ENCODE measurements at regions not wholly inside any gene's neighbourhood (a gene's known extent, or its start where the extent isn't known, plus 50 kb on each side); places are given as distances from the start of the nearest gene placed in this dataset.

- intact Hi-C loops (cut with DNase I; ENCODE audit: low total_unique reads), result no loop called here
- no peak for TF ChIP-seq CTCF (IDR thresholded peaks at IDR 0.05)
- no peak overlapping the region for H3K4me3 ChIP-seq (ENCODE audit: low read depth, poor library complexity, severe bottlenecking)
- no peak for DNase-seq (ENCODE audit: low spot score in 2 of 2)
These were observed 1057.3 kb downstream of the TLE1 start for GRCh38 chr9:80632041-80632440.

- 79 to 85% methylated on average over 1 of the region's 1 CpG for WGBS, 2 donors
- no peak for DNase-seq (ENCODE audit: low spot score in 2 of 2)
- no peak for TF ChIP-seq POLR2A (IDR thresholded peaks at IDR 0.05)
- TF ChIP-seq CTCF (IDR thresholded peaks at IDR 0.05), result no peak
- intact Hi-C loops (cut with DNase I; ENCODE audit: low total_unique reads), result no loop called here
- H3K4me3 ChIP-seq (ENCODE audit: low read depth, poor library complexity, severe bottlenecking), result no peak overlapping the region
These were observed 1050.7 kb downstream of the TLE4 start for GRCh38 chr9:80622508-80622907.

- intact Hi-C loops (cut with DNase I; ENCODE audit: low total_unique reads), result no loop called here
- WGBS, 2 donors, result 87 to 95% methylated on average over 3 of the region's 3 CpGs
- DNase-seq (ENCODE audit: low spot score in 2 of 2), result no peak
- TF ChIP-seq CTCF (IDR thresholded peaks at IDR 0.05) (no peak), POLR2A (IDR thresholded peaks at IDR 0.05) (no peak)
- H3K4me3 ChIP-seq (ENCODE audit: low read depth, poor library complexity, severe bottlenecking), result no peak overlapping the region
These were observed 1047.6 kb downstream of the TLE4 start for GRCh38 chr9:80619356-80619755.

GRCh38 chr9:80615964-80616363, 1044.2 kb downstream of the TLE4 start:
- DNase-seq (ENCODE audit: low spot score in 2 of 2), result no peak
- TF ChIP-seq POLR2A (IDR thresholded peaks at IDR 0.05), result no peak
- no peak for TF ChIP-seq CTCF (IDR thresholded peaks at IDR 0.05)
- intact Hi-C loops (cut with DNase I; ENCODE audit: low total_unique reads), result no loop called here
- no peak overlapping the region for H3K4me3 ChIP-seq (ENCODE audit: low read depth, poor library complexity, severe bottlenecking)
- 54 to 70% methylated on average over 4 of the region's 4 CpGs for WGBS, 2 donors

GRCh38 chr9:80605793-80606192, 1034.0 kb downstream of the TLE4 start:
- TF ChIP-seq CTCF (IDR thresholded peaks at IDR 0.05) (no peak), POLR2A (IDR thresholded peaks at IDR 0.05) (no peak)
- no peak for DNase-seq (ENCODE audit: low spot score in 2 of 2)
- H3K4me3 ChIP-seq (ENCODE audit: low read depth, poor library complexity, severe bottlenecking), result no peak overlapping the region
- WGBS, 2 donors, result 89 to 91% methylated on average over 3 of the region's 3 CpGs
- intact Hi-C loops (cut with DNase I; ENCODE audit: low total_unique reads), result no loop called here

- TF ChIP-seq POLR2A (IDR thresholded peaks at IDR 0.05) (no peak), CTCF (IDR thresholded peaks at IDR 0.05) (no peak)
- WGBS, 2 donors, result 35 to 46% methylated on average over 2 of the region's 2 CpGs
- no peak for DNase-seq (ENCODE audit: low spot score in 2 of 2)
- intact Hi-C loops (cut with DNase I; ENCODE audit: low total_unique reads), result no loop called here
- no peak overlapping the region for H3K4me3 ChIP-seq (ENCODE audit: low read depth, poor library complexity, severe bottlenecking)
These were observed 1033.4 kb downstream of the TLE4 start for GRCh38 chr9:80605129-80605528.
